Lung (tissue), 11 donors: ENCODE measurements at regions not wholly inside any gene's neighbourhood (a gene's known extent, or its start where the extent isn't known, plus 50 kb on each side); places are given as distances from the start of the nearest gene placed in this dataset.

Experiments used
- ATAC-seq: fragments of 200-7000 bp; cut with Tn5 transposase; one replicate; pipeline ENCODE4 v1.9.1; 2020; ENCODE audit warnings: moderate number of reproducible peaks; ENCODE audit not compliant: insufficient read depth, low FRiP score
- DNase-seq, 3 donors: peaks; one replicate each; pipeline ENCODE4 v3.0.0-alpha.2; 2013 to 2017
- H3K27ac ChIP-seq, 2 donors: one replicate each; pipeline ENCODE4 v1.5.1; 2013; ENCODE audit warnings: mild to moderate bottlenecking in 2 of 2, moderate library complexity in 2 of 2, control low read depth in 1 of 2, inconsistent platforms in 1 of 2, low read depth in 1 of 2, low read length in 1 of 2
- H3K27me3 ChIP-seq, 3 donors: one replicate each; pipeline ENCODE4 v1.5.1; 2013; ENCODE audit warnings: low read length in 2 of 3; ENCODE audit not compliant: control insufficient read depth in 3 of 3, insufficient read depth in 3 of 3
- H3K36me3 ChIP-seq, 4 donors: one replicate each; pipeline ENCODE4 v1.5.1; 2013; ENCODE audit warnings: low read length in 4 of 4, mild to moderate bottlenecking in 1 of 4, moderate library complexity in 1 of 4; ENCODE audit not compliant: control insufficient read depth in 4 of 4, insufficient read depth in 4 of 4
- H3K4me1 ChIP-seq, 5 donors: one replicate each; pipeline ENCODE4 v1.5.1; 2013; ENCODE audit warnings: low read length in 5 of 5, mild to moderate bottlenecking in 2 of 5, moderate library complexity in 1 of 5; ENCODE audit not compliant: control insufficient read depth in 5 of 5, insufficient read depth in 5 of 5
- H3K4me3 ChIP-seq: one replicate; pipeline ENCODE4 v1.5.1; 2013; ENCODE audit warnings: mild to moderate bottlenecking, control low read depth, moderate library complexity
- H3K9ac ChIP-seq, 2 donors: one replicate each; pipeline ENCODE4 v1.5.1; 2013; ENCODE audit warnings: low read length in 2 of 2, control low read depth in 1 of 2; ENCODE audit not compliant: insufficient read depth in 1 of 2
- H3K9me3 ChIP-seq, 4 donors: one replicate each; pipeline ENCODE4 v1.5.1; 2013; ENCODE audit warnings: low read length in 3 of 4, mild to moderate bottlenecking in 1 of 4, moderate library complexity in 1 of 4; ENCODE audit not compliant: control insufficient read depth in 4 of 4, insufficient read depth in 3 of 4
- WGBS, 2 donors: extraction: QIAGEN DNeasy Blood & Tissue Kit; methylation state at CpG; one replicate each; pipeline ENCODE4 v1.1.7; 2013; 5-methylcytosine and 5-hydroxymethylcytosine counted together
- TF ChIP-seq, protein P1 (sequence below): IDR thresholded peaks from 2 replicates; pipeline ENCODE4 v1.5.1; 2012; ENCODE audit warnings: mild to moderate bottlenecking; ENCODE audit errors: control extremely low read depth, extremely low read depth
- donor health status: control.
- donor health status: control.
- donor health status: Bipolar disorder and iron deficiency.
- donor health status: healthy.
- donor health status: DM: yes; HTN: yes; CAD: no.

DNA sequence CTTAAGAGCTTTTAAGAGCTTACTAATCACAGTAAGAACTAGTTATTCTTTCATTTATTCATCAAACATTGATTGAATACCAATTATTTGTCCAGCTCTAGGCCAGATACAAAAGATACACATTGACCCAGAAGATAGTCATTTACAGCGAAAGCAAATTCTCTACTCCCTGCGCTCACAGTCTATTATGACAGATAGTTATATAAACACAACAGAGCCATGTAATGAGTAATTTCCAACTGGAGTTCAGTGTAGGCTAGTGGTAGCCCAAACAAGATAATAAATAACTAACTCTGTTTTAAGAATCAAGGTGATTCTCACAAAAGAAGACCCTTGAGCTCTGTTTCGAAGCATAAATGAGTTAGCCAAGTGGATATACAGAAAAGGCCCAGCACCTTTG is 397.8 kb upstream of the TLE4 start:
- H3K27me3 ChIP-seq: peaks cover 0 to 16% (median 0%) of the 10 kb centered on the region in 3 donors
- H3K27ac ChIP-seq: no peak overlapping the region
- no peaks in the 10 kb centered on the region for H3K9me3 ChIP-seq
- no peak overlapping the region for H3K9ac ChIP-seq
- H3K4me1 ChIP-seq: peaks cover 0 to 16% (median 2%) of the 10 kb centered on the region in 5 donors
- TF ChIP-seq, protein P1, sequence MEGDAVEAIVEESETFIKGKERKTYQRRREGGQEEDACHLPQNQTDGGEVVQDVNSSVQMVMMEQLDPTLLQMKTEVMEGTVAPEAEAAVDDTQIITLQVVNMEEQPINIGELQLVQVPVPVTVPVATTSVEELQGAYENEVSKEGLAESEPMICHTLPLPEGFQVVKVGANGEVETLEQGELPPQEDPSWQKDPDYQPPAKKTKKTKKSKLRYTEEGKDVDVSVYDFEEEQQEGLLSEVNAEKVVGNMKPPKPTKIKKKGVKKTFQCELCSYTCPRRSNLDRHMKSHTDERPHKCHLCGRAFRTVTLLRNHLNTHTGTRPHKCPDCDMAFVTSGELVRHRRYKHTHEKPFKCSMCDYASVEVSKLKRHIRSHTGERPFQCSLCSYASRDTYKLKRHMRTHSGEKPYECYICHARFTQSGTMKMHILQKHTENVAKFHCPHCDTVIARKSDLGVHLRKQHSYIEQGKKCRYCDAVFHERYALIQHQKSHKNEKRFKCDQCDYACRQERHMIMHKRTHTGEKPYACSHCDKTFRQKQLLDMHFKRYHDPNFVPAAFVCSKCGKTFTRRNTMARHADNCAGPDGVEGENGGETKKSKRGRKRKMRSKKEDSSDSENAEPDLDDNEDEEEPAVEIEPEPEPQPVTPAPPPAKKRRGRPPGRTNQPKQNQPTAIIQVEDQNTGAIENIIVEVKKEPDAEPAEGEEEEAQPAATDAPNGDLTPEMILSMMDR: no peak
- H3K4me3 ChIP-seq: no peak overlapping the region
- no peaks in the 10 kb centered on the region for H3K36me3 ChIP-seq
- no peak for DNase-seq
- 74 to 88% methylated on average over 3 of the region's 3 CpGs for WGBS, 2 donors
- no peak for ATAC-seq

DNA sequence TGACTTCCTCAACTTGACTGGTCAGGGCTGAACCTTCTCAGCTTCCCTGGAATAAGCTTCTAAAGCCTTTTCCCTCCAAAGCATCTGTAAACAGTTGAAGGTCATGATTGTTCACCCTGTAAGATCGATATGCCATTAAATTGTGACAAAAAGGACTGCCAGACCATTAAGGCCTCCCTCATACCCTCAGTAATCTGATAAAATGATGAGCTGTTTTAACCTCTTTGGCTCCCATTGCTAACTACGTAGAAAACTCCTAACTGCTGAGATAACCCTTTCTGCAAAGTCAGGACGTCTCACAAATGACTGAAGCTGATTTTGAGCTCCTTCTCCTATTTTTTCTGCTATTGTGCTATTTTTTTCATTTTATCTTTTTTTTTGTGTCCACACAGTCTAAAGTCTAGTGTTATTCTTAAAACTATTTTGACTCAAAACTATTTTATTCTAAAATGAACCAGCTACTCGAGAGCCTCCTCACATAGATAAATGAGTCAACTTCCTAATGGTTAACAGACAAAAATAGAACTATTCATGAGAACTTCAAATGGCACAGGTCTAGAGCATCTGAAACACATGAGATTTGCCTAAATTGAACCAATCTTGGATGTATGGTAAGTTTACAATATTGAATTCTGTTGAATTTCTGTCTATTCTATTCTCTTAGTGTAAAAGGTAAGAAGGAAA is 395.6 kb upstream of the TLE4 start:
- Histone ChIP-seq H3K4me3 (no peak overlapping the region), H3K36me3 (no peaks in the 10 kb centered on the region), H3K27me3 (peaks cover 0 to 16% (median 0%) of the 10 kb centered on the region in 3 donors), H3K27ac (no peak overlapping the region), H3K4me1 (peaks cover 0 to 16% (median 2%) of the 10 kb centered on the region in 5 donors), H3K9me3 (no peaks in the 10 kb centered on the region), H3K9ac (no peak overlapping the region)
- ATAC-seq (no peak), DNase-seq (peak in 1 of 3 donors; percentile 82)
- TF ChIP-seq, protein P1: no peak
- WGBS, 2 donors: 49 to 62% methylated on average over 4 of the region's 4 CpGs

DNA sequence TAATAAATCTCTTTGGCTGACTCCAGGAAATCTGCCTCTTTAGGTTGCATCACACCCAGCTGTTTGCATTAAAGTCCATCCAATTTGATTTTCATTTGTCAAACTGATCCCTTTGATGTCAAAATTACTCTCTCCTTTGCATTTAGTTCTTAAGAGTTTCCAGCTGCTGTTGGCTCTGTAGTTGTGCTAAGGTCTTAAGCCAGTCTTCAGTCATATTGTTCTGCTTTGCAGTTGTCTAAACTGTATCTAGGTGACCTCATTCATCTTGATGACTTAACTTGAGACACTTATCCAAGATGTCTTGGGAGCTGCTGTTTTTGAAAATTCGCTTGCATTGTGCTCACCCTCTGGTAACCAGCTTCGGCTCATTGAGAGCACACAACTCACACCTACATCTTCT is 386.9 kb upstream of the TLE4 start:
- 67 to 74% methylated on average over 2 of the region's 2 CpGs for WGBS, 2 donors
- Histone ChIP-seq H3K27me3 (no peaks in the 10 kb centered on the region), H3K9me3 (no peaks in the 10 kb centered on the region), H3K4me3 (no peak overlapping the region), H3K4me1 (peaks cover 0 to 9% (median 0%) of the 10 kb centered on the region in 5 donors), H3K36me3 (no peaks in the 10 kb centered on the region), H3K27ac (no peak overlapping the region), H3K9ac (no peak overlapping the region)
- DNase-seq: peak in 1 of 3 donors; percentile 68
- TF ChIP-seq, protein P1: no peak
- ATAC-seq: no peak

- TF ChIP-seq, protein P1: no peak
- Histone ChIP-seq H3K27me3 (no peaks in the 10 kb centered on the region), H3K36me3 (no peaks in the 10 kb centered on the region), H3K4me1 (peaks cover 0 to 9% (median 0%) of the 10 kb centered on the region in 5 donors), H3K9ac (no peak overlapping the region), H3K4me3 (no peak overlapping the region), H3K9me3 (no peaks in the 10 kb centered on the region), H3K27ac (no peak overlapping the region)
- DNase-seq (no peak), ATAC-seq (no peak)
Measured at GRCh38 chr9:79185866-79186265, 385.9 kb upstream of the TLE4 start.
